Iris pigment epithelial cell (primary cell): ENCODE measurements at regions not wholly inside any gene's neighbourhood (a gene's known extent, or its start where the extent isn't known, plus 50 kb on each side); places are given as distances from the start of the nearest gene placed in this dataset.
"Not testable (repeated sequence)": the region's sequence is repeated elsewhere in the genome, so short reads cannot be mapped to it uniquely, and the experiment has no call there.

ENCODE experiments used
- DNase-seq: peaks from one replicate; pipeline ENCODE4 v3.0.0-alpha.2; 2011; ENCODE audit warnings: low read depth

GRCh38 chr9:73219985-73220626 is 68.4 kb downstream of the ANXA1 start:
- peak; percentile 92 for DNase-seq

GRCh38 chr9:73223594-73223993 is 71.9 kb downstream of the ANXA1 start:
- DNase-seq: no peak

- no peak for DNase-seq
Observed at GRCh38 chr9:73229543-73229942, 77.9 kb downstream of the ANXA1 start.

GRCh38 chr9:73230251-73230650 is 78.6 kb downstream of the ANXA1 start:
- peak; percentile 17 for DNase-seq

GRCh38 chr9:73231203-73231602 is 79.5 kb downstream of the ANXA1 start:
- no peak for DNase-seq

- no peak for DNase-seq
Observed at GRCh38 chr9:73233359-73234007, 81.8 kb downstream of the ANXA1 start.

- no peak for DNase-seq
Observed at GRCh38 chr9:73234008-73234360, 82.3 kb downstream of the ANXA1 start.

- DNase-seq: no peak
Observed at GRCh38 chr9:73237140-73237539, 85.5 kb downstream of the ANXA1 start.

GRCh38 chr9:73239570-73240265 is 88.1 kb downstream of the ANXA1 start:
- peak; percentile 53 for DNase-seq

- DNase-seq: no peak
Observed at GRCh38 chr9:73243078-73243477, 91.4 kb downstream of the ANXA1 start.

- no peak for DNase-seq
Observed at GRCh38 chr9:73259086-73259696, 107.5 kb downstream of the ANXA1 start.

- DNase-seq: peak; percentile 66
Observed at GRCh38 chr9:73260506-73260905, 108.8 kb downstream of the ANXA1 start.

- peak; percentile 36 for DNase-seq
Observed at GRCh38 chr9:73264631-73265030, 113.0 kb downstream of the ANXA1 start.

- DNase-seq: no peak
Observed at GRCh38 chr9:73265876-73266275, 114.2 kb downstream of the ANXA1 start.

GRCh38 chr9:73269430-73270101 is 117.9 kb downstream of the ANXA1 start:
- DNase-seq: peak; percentile 66

GRCh38 chr9:73270967-73271721 is 119.5 kb downstream of the ANXA1 start:
- DNase-seq: peak; percentile 96

GRCh38 chr9:73280113-73280512 is 128.4 kb downstream of the ANXA1 start:
- DNase-seq: no peak

GRCh38 chr9:73284377-73284776 is 132.7 kb downstream of the ANXA1 start:
- DNase-seq: no peak

GRCh38 chr9:73294336-73294735 is 142.7 kb downstream of the ANXA1 start:
- DNase-seq: peak; percentile 35

GRCh38 chr9:73325983-73326382 is 174.3 kb downstream of the ANXA1 start:
- no peak for DNase-seq

GRCh38 chr9:73327149-73327548 is 175.5 kb downstream of the ANXA1 start:
- no peak for DNase-seq

GRCh38 chr9:73337182-73337581 is 185.5 kb downstream of the ANXA1 start:
- not testable (repeated sequence) for DNase-seq
